SK-N-MC (cell line): ENCODE measurements at regions not wholly inside any gene's neighbourhood (a gene's known extent, or its start where the extent isn't known, plus 50 kb on each side); places are given as distances from the start of the nearest gene placed in this dataset.
"Not testable (repeated sequence)": the region's sequence is repeated elsewhere in the genome, so short reads cannot be mapped to it uniquely, and the experiment has no call there.

Experiments used
- DNase-seq: peaks from one replicate; pipeline ENCODE4 v3.0.0-alpha.2; 2011; ENCODE audit warnings: low read depth, low spot score
- H3K27ac ChIP-seq: fragments of 200-600 bp; sonication (generic); 2 replicates; pipeline ENCODE4 v1.5.1; 2016; ENCODE audit warnings: mixed run types
- H3K36me3 ChIP-seq: fragments of 200-600 bp; sonication (generic); 2 replicates; pipeline ENCODE4 v1.6.1; 2017; ENCODE audit warnings: antibody characterized with exemption, low read length, mixed read lengths; ENCODE audit not compliant: insufficient read depth
- H3K4me3 ChIP-seq: fragments of 200-600 bp; sonication (generic); 2 replicates; pipeline ENCODE4 v1.5.1; 2016
- H3K9ac ChIP-seq: fragments of 200-600 bp; sonication (generic); 2 replicates; pipeline ENCODE4 v1.8.0; 2017; ENCODE audit warnings: mixed run types, mixed read lengths; ENCODE audit not compliant: insufficient read length
- H3K9me3 ChIP-seq: fragments of 200-600 bp; sonication (generic); 2 replicates; pipeline ENCODE4 v1.6.1; 2017; ENCODE audit warnings: low read depth, mild to moderate bottlenecking, antibody characterized with exemption, low read length, moderate library complexity, mixed read lengths
- EZH2 ChIP-seq: fragments of 200-600 bp; sonication (generic); IDR thresholded peaks from one replicate; pipeline ENCODE4 v1.6.1; 2017; ENCODE audit warnings: antibody characterized with exemption
- FOXP2 ChIP-seq: optimal IDR thresholded peaks from 2 replicates; pipeline ENCODE3; 2011; ENCODE audit warnings: mild to moderate bottlenecking, moderate library complexity; ENCODE audit not compliant: insufficient read depth; ENCODE audit errors: extremely low read length, control extremely low read depth
- POLR2AphosphoS5 ChIP-seq: IDR thresholded peaks from 2 replicates; pipeline ENCODE4 v1.6.1; 2012; ENCODE audit warnings: mild to moderate bottlenecking, low read depth, low read length, borderline replicate concordance

- Histone ChIP-seq H3K9ac (no peak overlapping the region), H3K4me3 (no peak overlapping the region), H3K36me3 (no peaks in the 10 kb centered on the region), H3K9me3 (no peaks in the 10 kb centered on the region), H3K27ac (no peak overlapping the region)
- TF ChIP-seq FOXP2 (no peak), POLR2AphosphoS5 (no peak), EZH2 (no peak)
- no peak for DNase-seq
These were observed 446.7 kb downstream of the EPHA5 start for GRCh38 chr4:65223601-65224000.

GRCh38 chr4:65223074-65223473, 447.2 kb downstream of the EPHA5 start:
- H3K36me3 ChIP-seq, DNase-seq, H3K4me3 ChIP-seq, H3K9me3 ChIP-seq, H3K9ac ChIP-seq, H3K27ac ChIP-seq: not testable (repeated sequence)

DNA sequence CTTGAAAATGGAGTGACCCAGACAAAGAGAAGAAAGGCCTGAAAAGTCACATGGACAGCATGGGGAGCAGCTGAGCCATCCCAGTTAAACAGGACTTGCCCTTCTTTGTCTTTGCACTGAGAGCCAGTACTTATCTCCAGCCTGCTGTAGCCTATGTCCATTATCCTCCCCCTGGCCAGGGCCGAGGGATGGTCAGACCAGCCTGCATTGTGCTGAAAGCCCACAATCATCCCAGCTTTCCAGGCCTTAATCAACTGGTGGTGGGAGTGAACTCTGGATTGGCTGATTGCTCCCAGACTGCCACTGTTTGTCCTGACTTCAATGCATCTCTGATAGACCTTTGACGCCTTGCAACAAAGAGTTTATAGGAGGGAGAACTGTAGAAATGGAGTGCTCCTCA, 453.1 kb downstream of the EPHA5 start:
- Histone ChIP-seq H3K36me3 (no peaks in the 10 kb centered on the region), H3K9ac (no peak overlapping the region), H3K27ac (no peak overlapping the region), H3K9me3 (no peaks in the 10 kb centered on the region), H3K4me3 (no peak overlapping the region)
- TF ChIP-seq FOXP2 (no peak), POLR2AphosphoS5 (no peak), EZH2 (no peak)
- no peak for DNase-seq

DNA sequence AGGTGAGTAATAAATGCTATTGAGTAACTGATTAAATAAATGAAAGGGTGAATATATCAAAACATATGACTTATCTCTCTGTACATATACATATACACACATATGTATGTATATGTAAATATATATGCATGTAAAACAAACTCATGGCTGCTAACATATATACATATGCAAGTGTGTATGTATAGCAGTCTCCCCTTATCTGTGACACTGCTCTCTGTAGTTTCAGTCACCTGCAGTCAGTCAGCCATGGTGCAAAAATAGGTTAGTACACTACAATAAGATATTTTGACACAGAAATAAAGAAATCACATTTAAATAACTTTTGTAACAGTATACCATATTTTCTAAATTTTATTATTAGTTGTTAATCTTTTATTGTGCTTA, 467.4 kb downstream of the EPHA5 start:
- no peaks in the 10 kb centered on the region for H3K9me3 ChIP-seq
- no peaks in the 10 kb centered on the region for H3K36me3 ChIP-seq
- no peak overlapping the region for H3K4me3 ChIP-seq
- no peak overlapping the region for H3K27ac ChIP-seq
- H3K9ac ChIP-seq: no peak overlapping the region
- TF ChIP-seq POLR2AphosphoS5 (no peak), FOXP2 (no peak), EZH2 (no peak)
- no peak for DNase-seq

DNA sequence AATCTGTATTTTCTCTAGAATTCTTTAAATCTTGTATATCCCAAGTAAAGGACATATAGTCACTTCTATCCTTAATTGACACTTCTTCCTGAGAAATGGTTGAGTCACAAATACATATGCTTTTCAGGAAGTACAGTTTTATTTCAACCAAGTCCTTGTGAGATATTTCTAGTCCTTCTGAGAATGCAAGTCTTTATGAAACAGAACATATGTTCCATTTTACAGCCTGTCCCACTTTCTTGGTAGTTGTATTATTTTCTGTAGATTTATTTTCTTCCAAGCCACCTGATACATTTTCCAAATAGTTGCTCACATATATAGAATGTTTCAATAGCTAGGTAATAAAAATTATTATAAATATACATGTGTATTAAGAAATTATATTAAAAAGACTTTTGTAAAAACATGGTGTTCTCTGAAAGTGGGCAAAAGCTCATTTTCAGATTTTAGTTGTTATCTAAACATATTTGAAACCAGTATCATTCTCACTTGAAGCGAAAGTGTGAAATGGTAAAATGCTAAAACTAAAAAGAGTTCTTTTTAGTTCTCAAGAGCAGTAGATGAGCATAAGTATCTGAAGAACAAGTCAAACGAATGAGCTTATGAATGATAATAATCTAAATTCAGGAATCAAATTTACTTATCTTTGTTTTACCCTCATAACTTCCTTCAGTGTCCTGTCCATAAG, 468.0 kb downstream of the EPHA5 start:
- Histone ChIP-seq H3K36me3 (no peaks in the 10 kb centered on the region), H3K27ac (no peak overlapping the region), H3K9me3 (no peaks in the 10 kb centered on the region), H3K4me3 (no peak overlapping the region), H3K9ac (no peak overlapping the region)
- DNase-seq: no peak
- TF ChIP-seq POLR2AphosphoS5: no peak
- no peak for TF ChIP-seq FOXP2
- TF ChIP-seq EZH2: no peak

GRCh38 chr4:65195666-65196065, 474.6 kb downstream of the EPHA5 start:
- no peaks in the 10 kb centered on the region for H3K36me3 ChIP-seq
- DNase-seq: no peak
- H3K9ac ChIP-seq: no peak overlapping the region
- no peak for TF ChIP-seq FOXP2
- no peaks in the 10 kb centered on the region for H3K9me3 ChIP-seq
- no peak overlapping the region for H3K27ac ChIP-seq
- H3K4me3 ChIP-seq: no peak overlapping the region

GRCh38 chr4:65195002-65195401, 475.3 kb downstream of the EPHA5 start:
- no peaks in the 10 kb centered on the region for H3K9me3 ChIP-seq
- no peak overlapping the region for H3K9ac ChIP-seq
- no peak overlapping the region for H3K4me3 ChIP-seq
- no peaks in the 10 kb centered on the region for H3K36me3 ChIP-seq
- TF ChIP-seq FOXP2 (no peak), EZH2 (no peak), POLR2AphosphoS5 (no peak)
- no peak for DNase-seq
- no peak overlapping the region for H3K27ac ChIP-seq

GRCh38 chr4:65193985-65194384, 476.3 kb downstream of the EPHA5 start:
- Histone ChIP-seq H3K27ac (no peak overlapping the region), H3K4me3 (no peak overlapping the region), H3K9me3 (no peaks in the 10 kb centered on the region), H3K9ac (no peak overlapping the region), H3K36me3 (no peaks in the 10 kb centered on the region)
- TF ChIP-seq FOXP2 (no peak), POLR2AphosphoS5 (no peak), EZH2 (no peak)
- DNase-seq: no peak

GRCh38 chr4:65190780-65191179, 479.5 kb downstream of the EPHA5 start:
- no peak overlapping the region for H3K27ac ChIP-seq
- H3K9ac ChIP-seq: no peak overlapping the region
- TF ChIP-seq POLR2AphosphoS5 (no peak), EZH2 (no peak), FOXP2 (no peak)
- H3K9me3 ChIP-seq: no peaks in the 10 kb centered on the region
- no peaks in the 10 kb centered on the region for H3K36me3 ChIP-seq
- DNase-seq: no peak
- no peak overlapping the region for H3K4me3 ChIP-seq
